Kasumi-1 (cell line): ENCODE measurements at regions not wholly inside any gene's neighbourhood (a gene's known extent, or its start where the extent isn't known, plus 50 kb on each side); places are given as distances from the start of the nearest gene placed in this dataset.

Experiments
- DNase-seq, 2 experiments: peaks; one replicate each; lab custom pipeline; 2025; lab: John Stamatoyannopoulos, UW

DNA sequence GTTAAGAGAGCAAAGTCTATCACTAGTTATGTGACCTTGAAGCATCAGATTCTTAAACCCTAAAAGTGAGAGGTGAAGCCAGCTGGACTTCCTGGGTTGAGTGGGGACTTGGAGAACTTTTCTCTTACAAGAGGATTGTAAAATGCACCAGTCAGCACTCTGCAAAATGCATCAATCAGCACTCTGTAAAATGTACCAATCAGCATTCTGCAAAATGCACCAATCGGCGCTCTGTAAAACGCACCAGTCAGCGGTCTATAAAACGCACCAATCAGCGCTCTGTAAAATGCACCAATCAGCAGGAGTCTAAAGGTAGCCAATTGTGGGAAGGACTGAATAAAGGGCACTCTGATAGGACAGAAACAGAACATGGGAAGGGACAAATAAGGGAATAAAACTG is 291.6 kb upstream of the FAM98A start:
- DNase-seq: no peak

- DNase-seq: no peak
Measured at GRCh38 chr2:33877348-33878016, 278.4 kb upstream of the FAM98A start.

GRCh38 chr2:33873076-33873605 is 274.0 kb upstream of the FAM98A start:
- peak; percentile 69 for DNase-seq

DNA sequence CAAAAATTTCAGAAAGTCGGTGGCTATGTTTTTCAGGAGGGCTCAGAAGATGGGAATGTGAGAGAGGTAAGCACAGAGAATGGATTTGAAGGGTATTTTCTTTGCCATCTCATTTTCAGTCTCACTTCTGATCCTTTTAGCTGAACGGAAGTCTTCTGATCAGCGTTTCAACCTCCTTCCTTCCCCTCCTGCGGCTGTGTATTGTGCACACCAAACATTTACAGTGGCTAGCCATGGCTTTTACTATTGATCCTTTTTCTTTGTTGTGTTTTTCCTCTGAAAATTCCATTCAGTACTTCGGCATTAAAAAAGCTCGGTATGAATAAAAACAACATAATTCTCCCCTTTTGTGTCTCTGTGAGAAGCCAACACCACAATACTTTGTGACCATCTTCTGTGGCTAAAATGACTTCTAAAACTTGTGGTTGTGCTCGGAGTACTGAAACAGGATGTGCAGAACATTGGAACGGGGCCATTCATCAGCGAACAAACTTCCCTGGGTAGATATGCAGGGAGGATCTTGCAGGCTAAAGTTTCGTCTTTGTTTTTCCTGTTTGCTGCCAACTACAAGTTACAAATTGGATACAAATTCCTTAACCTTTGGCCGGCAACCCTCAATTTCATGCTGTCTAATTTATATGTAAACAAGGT is 260.8 kb upstream of the FAM98A start:
- peak; percentile 86 to 93 for DNase-seq

GRCh38 chr2:33859176-33859575 is 260.1 kb upstream of the FAM98A start:
- DNase-seq: peak; percentile 22 to 42

DNA sequence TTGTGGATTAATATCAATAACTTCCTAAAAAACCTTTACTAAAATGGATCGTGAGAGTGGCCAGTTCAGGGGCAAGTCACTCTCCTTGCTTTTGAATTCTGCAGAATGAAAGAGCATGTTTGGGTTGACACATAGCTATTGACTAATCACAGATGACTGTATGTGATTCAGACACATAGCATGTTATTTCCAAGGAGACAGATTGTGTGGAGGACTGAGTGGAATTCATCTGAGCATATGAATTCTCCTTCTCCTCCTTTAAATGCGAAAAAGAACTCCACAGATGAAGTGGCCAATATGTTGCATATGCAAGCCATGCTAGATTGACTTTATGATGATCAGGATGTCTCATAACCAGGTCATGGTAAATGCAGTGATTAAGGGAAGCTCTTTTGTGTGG is 249.4 kb upstream of the FAM98A start:
- DNase-seq: no peak

DNA sequence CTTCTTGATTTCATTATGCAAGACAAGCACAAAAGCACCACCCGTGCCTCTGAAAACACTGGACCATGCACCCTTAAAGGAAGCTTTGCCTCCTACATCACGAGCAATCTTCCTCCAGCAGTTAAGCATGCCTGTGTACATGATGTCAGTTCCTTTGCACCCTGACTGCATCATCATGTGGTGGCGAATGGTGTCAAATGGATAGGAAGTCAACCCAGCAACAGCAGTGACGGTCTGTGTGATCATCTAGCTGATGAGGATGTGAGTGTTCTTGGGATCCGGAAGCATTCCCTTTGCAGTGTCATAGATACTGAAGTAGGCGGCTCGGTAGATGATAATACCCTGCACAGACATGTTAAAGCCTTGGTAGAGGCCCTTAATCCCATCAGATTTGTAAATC is 240.7 kb upstream of the FAM98A start:
- DNase-seq: no peak

DNA sequence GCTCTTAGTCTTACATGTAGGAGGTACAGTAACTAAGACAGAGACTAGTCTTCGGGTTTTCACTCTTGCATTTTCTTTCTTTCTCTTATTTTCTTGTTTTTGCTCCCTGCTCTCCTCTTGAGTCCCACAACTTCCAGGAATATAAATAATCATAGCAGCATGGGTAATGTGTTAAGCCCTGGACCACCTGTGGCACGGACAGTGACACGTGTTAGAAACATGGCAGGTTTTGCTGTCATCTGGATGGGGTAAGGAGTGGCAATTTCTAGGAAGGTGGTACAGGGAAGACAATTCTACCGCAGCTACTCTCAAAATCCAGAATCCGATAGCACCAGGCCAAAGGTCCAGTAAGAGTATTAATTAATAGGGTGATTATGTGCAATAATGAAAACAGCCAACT is 237.5 kb upstream of the FAM98A start:
- DNase-seq: no peak

GRCh38 chr2:33835911-33836310 is 236.8 kb upstream of the FAM98A start:
- DNase-seq: no peak

- DNase-seq: no peak
Measured at GRCh38 chr2:33822964-33823363, 223.9 kb upstream of the FAM98A start.

- DNase-seq: no peak
Measured at GRCh38 chr2:33812707-33813106, 213.6 kb upstream of the FAM98A start.

DNA sequence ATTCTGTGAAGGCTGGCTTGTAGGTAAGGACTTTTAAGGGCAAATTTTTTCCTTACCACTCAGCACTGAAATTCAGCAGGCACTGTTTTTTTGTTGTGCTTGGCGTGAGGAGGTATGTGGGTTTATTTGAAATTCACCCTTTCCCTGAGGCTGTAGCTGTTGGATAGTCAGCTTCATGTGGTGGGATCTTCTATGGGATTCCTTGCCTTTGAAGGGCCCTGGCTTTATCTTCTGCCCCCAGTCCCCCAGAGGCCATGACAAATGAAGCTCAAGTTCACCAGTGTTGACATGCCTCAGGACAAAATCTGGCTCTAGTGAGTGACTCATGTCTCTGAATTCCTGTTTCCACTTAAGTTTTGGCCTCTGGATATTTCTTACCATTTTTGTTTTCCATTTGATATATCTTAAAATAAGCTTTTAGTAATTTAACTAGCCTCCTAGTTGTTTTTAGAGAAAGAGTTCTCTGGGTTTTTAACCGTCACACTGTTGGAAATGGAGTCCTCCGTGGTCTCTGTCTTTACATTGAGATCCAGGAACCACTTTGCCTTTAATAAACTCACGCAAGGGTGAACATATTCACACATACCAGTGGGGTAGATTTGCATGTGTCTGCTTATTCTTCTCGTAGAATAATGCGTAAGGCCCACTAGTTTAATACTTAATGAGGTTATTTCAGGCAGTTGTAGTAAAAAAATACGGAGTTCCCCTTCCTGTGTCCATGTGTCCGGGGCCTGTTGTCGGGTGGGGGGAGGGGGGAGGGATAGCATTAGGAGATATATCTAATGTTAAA is 211.1 kb upstream of the FAM98A start:
- DNase-seq: no peak

GRCh38 chr2:33806041-33806440 is 206.9 kb upstream of the FAM98A start:
- no peak for DNase-seq

DNA sequence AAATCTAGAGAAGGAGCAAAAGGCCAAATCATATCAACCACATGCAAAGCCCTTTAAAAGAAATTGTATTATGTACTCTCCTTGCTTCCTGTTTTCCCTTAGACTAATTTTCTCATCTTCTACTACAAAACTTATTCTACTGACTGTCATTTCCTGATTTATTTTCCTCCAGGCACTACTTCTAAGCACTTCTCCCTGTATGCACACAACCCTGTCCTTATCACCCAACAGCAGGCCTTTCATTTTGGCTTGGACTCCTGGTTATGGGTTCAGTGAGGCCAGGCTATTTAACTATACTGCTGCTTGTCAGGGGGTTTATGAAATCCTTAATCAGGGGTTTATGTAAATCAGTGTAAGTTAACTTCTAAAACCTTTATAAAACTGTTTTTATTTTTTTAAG is 205.1 kb upstream of the FAM98A start:
- DNase-seq: no peak

- no peak for DNase-seq
Measured at GRCh38 chr2:33796511-33796910, 197.4 kb upstream of the FAM98A start.

DNA sequence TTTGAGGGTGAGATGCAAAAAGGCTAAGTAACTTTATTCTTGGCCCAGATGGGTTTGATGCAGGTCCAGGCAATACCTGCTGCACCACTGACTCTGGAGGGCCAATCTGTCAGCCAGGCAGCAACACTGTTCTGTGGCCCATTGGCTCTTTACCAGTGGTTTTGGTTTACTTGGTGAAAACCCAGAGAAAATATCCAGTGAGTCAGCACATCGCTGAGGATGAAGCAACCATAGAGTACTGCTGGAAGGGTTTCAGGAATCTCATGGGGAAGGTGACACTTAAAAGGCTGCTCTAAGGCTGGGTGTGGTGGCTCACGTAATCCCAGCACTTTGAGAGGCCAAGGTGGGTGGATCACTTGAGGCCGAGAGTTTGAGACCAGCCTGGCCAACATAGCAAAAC is 192.5 kb upstream of the FAM98A start:
- no peak for DNase-seq

GRCh38 chr2:33788044-33788443 is 188.9 kb upstream of the FAM98A start:
- no peak for DNase-seq

- DNase-seq: no peak
Measured at GRCh38 chr2:33786881-33787280, 187.8 kb upstream of the FAM98A start.

- DNase-seq: no peak
Measured at GRCh38 chr2:33785201-33786106, 186.4 kb upstream of the FAM98A start.

GRCh38 chr2:33784488-33784887 is 185.4 kb upstream of the FAM98A start:
- DNase-seq: no peak

DNA sequence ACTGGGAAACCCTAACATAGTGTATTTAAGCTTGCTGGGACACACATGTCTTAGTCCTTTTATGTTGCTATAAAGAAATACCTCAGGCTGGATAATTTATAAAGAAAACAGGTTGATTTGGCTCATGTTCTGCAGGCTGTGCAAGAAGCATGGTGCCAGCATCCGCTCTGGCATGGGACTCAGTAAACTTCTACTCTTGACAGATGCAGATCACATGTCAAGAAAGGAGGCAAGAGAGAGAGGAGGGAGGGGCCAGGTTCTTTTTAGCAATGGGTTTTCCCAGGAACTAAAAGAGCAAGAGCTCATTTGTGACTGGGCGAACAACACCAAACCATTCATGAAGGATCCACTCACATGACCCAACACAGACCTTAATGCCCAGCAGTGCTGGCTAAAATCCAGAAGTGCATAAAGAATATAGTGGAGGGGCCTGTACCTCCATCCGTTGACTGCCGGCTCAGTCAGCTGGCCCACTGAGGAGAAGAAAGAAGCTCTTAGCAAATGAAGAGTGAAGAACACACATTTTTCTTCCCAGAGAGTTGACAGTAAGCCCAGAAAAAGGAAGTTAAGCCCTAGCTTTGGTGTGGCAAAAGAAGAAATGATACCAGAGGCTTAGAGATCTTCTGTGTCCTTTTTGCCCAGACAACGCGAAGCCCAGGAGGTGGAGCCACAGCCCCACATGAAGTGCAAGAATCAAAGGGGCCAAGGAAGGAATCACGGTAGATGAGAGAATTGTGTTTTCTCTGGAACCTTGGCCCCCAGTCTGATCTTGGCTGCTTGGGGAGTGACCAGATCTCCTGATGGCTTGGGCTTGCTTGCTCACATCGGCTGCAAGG is 183.5 kb upstream of the FAM98A start:
- no peak for DNase-seq
